Ishikawa (cell line): ENCODE measurements at regions not wholly inside any gene's neighbourhood (a gene's known extent, or its start where the extent isn't known, plus 50 kb on each side); places are given as distances from the start of the nearest gene placed in this dataset.

Source experiments
- CEBPB ChIP-seq: IDR thresholded peaks from 2 replicates; pipeline ENCODE4 v1.6.1; 2012
- EGR1 ChIP-seq: IDR thresholded peaks from 2 replicates; pipeline ENCODE4 v1.6.1; 2012
- EP300 ChIP-seq: IDR thresholded peaks from 2 replicates; pipeline ENCODE4 v1.6.1; 2012; ENCODE audit warnings: borderline replicate concordance
- FOXM1 ChIP-seq: IDR thresholded peaks from 2 replicates; pipeline ENCODE4 v1.6.1; 2012; ENCODE audit warnings: low read depth, borderline replicate concordance
- NFIC ChIP-seq: IDR thresholded peaks from 2 replicates; pipeline ENCODE4 v1.6.1; 2012
- RAD21 ChIP-seq: IDR thresholded peaks from 2 replicates; pipeline ENCODE4 v1.6.1; 2012; ENCODE audit warnings: low read depth
- TAF1 ChIP-seq: IDR thresholded peaks from 2 replicates; pipeline ENCODE4 v1.6.1; 2012; ENCODE audit warnings: low read depth, mild to moderate bottlenecking
- TEAD4 ChIP-seq: IDR thresholded peaks from 2 replicates; pipeline ENCODE4 v1.6.1; 2012
- YY1 ChIP-seq: IDR thresholded peaks from 2 replicates; pipeline ENCODE4 v1.6.1; 2012; ENCODE audit warnings: low read depth
- TF ChIP-seq, protein P1 (sequence below): IDR thresholded peaks from 2 replicates; pipeline ENCODE4 v1.6.1; 2012; ENCODE audit warnings: low read depth, mild to moderate bottlenecking
- TF ChIP-seq, protein P2 (sequence below): IDR thresholded peaks from 2 replicates; pipeline ENCODE4 v1.6.1; 2012

DNA sequence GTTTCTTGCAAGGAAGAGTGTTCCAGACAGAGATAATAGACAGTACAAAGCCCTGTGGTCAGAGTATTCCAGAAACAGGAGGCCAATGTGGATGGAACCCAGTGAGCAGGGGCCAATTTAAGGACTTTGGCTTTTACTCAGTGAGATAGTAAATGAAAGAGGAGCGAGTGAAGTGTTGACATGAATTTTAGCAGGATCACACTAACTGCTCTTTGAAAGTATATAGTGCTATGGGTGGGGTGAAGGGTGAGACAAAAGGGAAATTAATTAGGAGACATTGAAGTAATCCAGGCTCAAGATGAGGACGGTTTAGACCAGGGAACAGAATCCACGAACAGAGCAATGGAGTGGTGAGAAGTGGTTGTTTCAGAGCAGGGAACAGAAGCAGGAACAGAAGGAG, 62.2 kb upstream of the TES start:
- TF ChIP-seq, protein P1, sequence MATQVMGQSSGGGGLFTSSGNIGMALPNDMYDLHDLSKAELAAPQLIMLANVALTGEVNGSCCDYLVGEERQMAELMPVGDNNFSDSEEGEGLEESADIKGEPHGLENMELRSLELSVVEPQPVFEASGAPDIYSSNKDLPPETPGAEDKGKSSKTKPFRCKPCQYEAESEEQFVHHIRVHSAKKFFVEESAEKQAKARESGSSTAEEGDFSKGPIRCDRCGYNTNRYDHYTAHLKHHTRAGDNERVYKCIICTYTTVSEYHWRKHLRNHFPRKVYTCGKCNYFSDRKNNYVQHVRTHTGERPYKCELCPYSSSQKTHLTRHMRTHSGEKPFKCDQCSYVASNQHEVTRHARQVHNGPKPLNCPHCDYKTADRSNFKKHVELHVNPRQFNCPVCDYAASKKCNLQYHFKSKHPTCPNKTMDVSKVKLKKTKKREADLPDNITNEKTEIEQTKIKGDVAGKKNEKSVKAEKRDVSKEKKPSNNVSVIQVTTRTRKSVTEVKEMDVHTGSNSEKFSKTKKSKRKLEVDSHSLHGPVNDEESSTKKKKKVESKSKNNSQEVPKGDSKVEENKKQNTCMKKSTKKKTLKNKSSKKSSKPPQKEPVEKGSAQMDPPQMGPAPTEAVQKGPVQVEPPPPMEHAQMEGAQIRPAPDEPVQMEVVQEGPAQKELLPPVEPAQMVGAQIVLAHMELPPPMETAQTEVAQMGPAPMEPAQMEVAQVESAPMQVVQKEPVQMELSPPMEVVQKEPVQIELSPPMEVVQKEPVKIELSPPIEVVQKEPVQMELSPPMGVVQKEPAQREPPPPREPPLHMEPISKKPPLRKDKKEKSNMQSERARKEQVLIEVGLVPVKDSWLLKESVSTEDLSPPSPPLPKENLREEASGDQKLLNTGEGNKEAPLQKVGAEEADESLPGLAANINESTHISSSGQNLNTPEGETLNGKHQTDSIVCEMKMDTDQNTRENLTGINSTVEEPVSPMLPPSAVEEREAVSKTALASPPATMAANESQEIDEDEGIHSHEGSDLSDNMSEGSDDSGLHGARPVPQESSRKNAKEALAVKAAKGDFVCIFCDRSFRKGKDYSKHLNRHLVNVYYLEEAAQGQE, result no peak
- TF ChIP-seq EP300, result no peak
- no peak for TF ChIP-seq EGR1
- TF ChIP-seq CEBPB, result no peak
- no peak for TF ChIP-seq FOXM1
- TF ChIP-seq TEAD4, result no peak
- TF ChIP-seq RAD21, result no peak
- TF ChIP-seq YY1, result no peak
- no peak for TF ChIP-seq TAF1
- TF ChIP-seq, protein P2, sequence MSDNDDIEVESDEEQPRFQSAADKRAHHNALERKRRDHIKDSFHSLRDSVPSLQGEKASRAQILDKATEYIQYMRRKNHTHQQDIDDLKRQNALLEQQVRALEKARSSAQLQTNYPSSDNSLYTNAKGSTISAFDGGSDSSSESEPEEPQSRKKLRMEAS, result no peak
- no peak for TF ChIP-seq NFIC
